CD8-positive, alpha-beta memory T cell (primary cell): ENCODE measurements at regions not wholly inside any gene's neighbourhood (a gene's known extent, or its start where the extent isn't known, plus 50 kb on each side); places are given as distances from the start of the nearest gene placed in this dataset.
"Not testable (repeated sequence)": the region's sequence is repeated elsewhere in the genome, so short reads cannot be mapped to it uniquely, and the experiment has no call there.

Experiments used
- CTCF ChIA-PET: fragments of 350-600 bp; sonication (Branson Sonifier 250); formaldehyde crosslinking; loops from one replicate; lab custom pipeline; 2021; ENCODE audit warnings: antibody characterized with exemption; lab: Charles Lee
- POLR2A ChIA-PET: fragments of 350-600 bp; sonication (Branson Sonifier 250); formaldehyde crosslinking; loops from one replicate; lab custom pipeline; 2021; ENCODE audit warnings: antibody characterized with exemption; lab: Charles Lee
- DNase-seq, 5 donors: peaks; one replicate each; pipeline versions ENCODE4 v3.0.0 to v3.0.0-alpha.2; 2020 to 2022; ENCODE audit warnings: mixed read lengths in 1 of 5
- H3K27ac ChIP-seq: one replicate; pipeline ENCODE4 v1.7.0; 2013; ENCODE audit warnings: low read depth, mild to moderate bottlenecking, low read length, moderate library complexity
- H3K27me3 ChIP-seq: 2 replicates; pipeline ENCODE4 v1.7.0; 2013; ENCODE audit warnings: low read length, mild to moderate bottlenecking; ENCODE audit not compliant: insufficient read depth, poor library complexity, severe bottlenecking
- H3K36me3 ChIP-seq: 2 replicates; pipeline ENCODE4 v1.7.0; 2013; ENCODE audit warnings: mild to moderate bottlenecking, low read length, moderate library complexity; ENCODE audit not compliant: insufficient read depth
- H3K4me1 ChIP-seq: 2 replicates; pipeline ENCODE4 v1.7.0; 2013; ENCODE audit warnings: mild to moderate bottlenecking, low read length, moderate library complexity; ENCODE audit not compliant: insufficient read depth
- H3K4me3 ChIP-seq: 2 replicates; pipeline ENCODE4 v1.7.0; 2013; ENCODE audit warnings: mild to moderate bottlenecking, low read length
- H3K9me3 ChIP-seq: 2 replicates; pipeline ENCODE4 v1.7.0; 2013; ENCODE audit warnings: mild to moderate bottlenecking, low read length
- H3K27ac Mint-ChIP-seq, 8 donors: one replicate each; pipeline ENCODE4 v1.8.0; 2020 to 2021; ENCODE audit warnings: mixed read lengths in 8 of 8, mild to moderate bottlenecking in 6 of 8, inconsistent platforms in 3 of 8, moderate library complexity in 3 of 8
- H3K27me3 Mint-ChIP-seq, 2 donors: one replicate each; pipeline ENCODE4 v1.8.0; 2020 to 2021; ENCODE audit warnings: mixed read lengths in 2 of 2, mild to moderate bottlenecking in 1 of 2, moderate library complexity in 1 of 2
- H3K36me3 Mint-ChIP-seq, 3 donors: one replicate each; pipeline ENCODE4 v1.8.0; 2020 to 2021; ENCODE audit warnings: mixed read lengths in 3 of 3, inconsistent platforms in 1 of 3, mild to moderate bottlenecking in 1 of 3
- H3K4me1 Mint-ChIP-seq, 3 donors: one replicate each; pipeline ENCODE4 v1.8.0; 2020 to 2021; ENCODE audit warnings: mixed read lengths in 3 of 3, inconsistent platforms in 1 of 3, mild to moderate bottlenecking in 1 of 3
- H3K4me3 Mint-ChIP-seq, 7 donors: one replicate each; pipeline ENCODE4 v1.8.0; 2020 to 2021; ENCODE audit warnings: mixed read lengths in 7 of 7, mild to moderate bottlenecking in 6 of 7, moderate library complexity in 4 of 7, inconsistent platforms in 2 of 7
- H3K9me3 Mint-ChIP-seq, 5 donors: one replicate each; pipeline ENCODE4 v1.8.0; 2020 to 2022; ENCODE audit warnings: mixed read lengths in 5 of 5, mild to moderate bottlenecking in 3 of 5, moderate library complexity in 2 of 5, inconsistent platforms in 1 of 5

DNA sequence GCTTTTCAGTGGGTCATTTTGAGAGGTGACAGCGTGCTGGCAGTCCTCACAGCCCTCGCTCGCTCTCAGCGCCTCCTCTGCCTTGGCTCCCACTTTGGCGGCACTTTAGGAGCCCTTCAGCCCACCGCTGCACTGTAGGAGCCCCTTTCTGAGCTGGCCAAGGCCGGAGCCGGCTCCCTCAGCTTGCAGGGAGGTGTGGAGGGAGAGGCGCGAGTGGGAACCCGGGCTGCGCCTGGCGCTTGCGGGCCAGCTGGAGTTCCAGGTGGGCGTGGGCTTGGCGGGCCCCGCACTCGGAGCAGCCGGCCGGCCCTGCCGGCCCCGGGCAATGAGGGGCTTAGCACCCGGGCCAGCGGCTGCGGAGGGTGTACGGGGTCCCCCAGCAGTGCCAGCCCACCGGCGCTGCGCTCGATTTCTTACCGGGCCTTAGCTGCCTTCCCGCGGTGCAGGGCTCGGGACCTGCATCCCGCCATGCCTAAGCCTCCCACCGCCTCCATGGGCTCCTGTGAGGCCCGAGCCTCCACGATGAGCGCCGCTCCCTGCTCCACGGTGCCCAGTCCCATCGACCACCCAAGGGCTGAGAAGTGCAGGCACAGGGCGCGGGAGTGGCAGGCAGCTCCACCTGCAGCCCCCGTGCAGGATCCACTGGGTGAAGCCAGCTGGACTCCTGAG, 289.1 kb upstream of the UBE2E3 start:
- H3K27me3 Mint-ChIP-seq, DNase-seq, H3K9me3 ChIP-seq, H3K4me3 Mint-ChIP-seq, POLR2A ChIA-PET, H3K4me1 ChIP-seq, H3K27ac ChIP-seq, H3K9me3 Mint-ChIP-seq, H3K27me3 ChIP-seq, H3K36me3 ChIP-seq, H3K27ac Mint-ChIP-seq, H3K4me3 ChIP-seq, CTCF ChIA-PET, H3K36me3 Mint-ChIP-seq: not testable (repeated sequence)
- peaks cover 0 to 11% (median 0%) of the 10 kb centered on the region in 3 donors for H3K4me1 Mint-ChIP-seq

DNA sequence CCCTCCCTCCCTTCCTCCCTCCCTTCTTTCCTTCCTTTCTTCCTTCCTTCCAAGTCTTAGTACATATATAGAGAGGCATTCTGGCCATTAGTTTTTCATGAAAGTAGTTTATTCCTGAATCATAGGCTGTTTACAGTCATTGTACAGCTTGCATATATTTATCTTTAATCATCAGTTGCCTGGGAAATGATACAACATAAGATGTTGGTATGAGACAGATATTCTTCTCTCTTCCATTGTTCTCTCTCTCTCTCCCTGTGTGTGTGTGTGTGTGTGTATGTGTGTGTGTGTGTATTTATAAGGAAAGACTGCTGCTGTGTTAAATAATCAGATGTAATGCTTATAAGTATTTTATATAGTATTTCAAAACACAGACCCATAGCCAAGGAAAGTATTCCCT, 289.8 kb upstream of the UBE2E3 start:
- DNase-seq: no peak
- POLR2A ChIA-PET: no interaction called here
- CTCF ChIA-PET: no interaction called here
- H3K4me1 Mint-ChIP-seq: peaks cover 0 to 11% (median 0%) of the 10 kb centered on the region in 3 donors
- Histone ChIP-seq H3K27ac (no peak overlapping the region), H3K9me3 (no peaks in the 10 kb centered on the region), H3K4me1 (no peaks in the 10 kb centered on the region), H3K36me3 (no peaks in the 10 kb centered on the region), H3K27me3 (no peaks in the 10 kb centered on the region), H3K4me3 (no peak overlapping the region)
- H3K36me3 Mint-ChIP-seq: no peaks in the 10 kb centered on the region
- H3K27ac Mint-ChIP-seq: no peak overlapping the region
- no peaks in the 10 kb centered on the region for H3K9me3 Mint-ChIP-seq
- no peak overlapping the region for H3K4me3 Mint-ChIP-seq
- peaks cover 2 to 9% of the 10 kb centered on the region in 2 donors for H3K27me3 Mint-ChIP-seq

DNA sequence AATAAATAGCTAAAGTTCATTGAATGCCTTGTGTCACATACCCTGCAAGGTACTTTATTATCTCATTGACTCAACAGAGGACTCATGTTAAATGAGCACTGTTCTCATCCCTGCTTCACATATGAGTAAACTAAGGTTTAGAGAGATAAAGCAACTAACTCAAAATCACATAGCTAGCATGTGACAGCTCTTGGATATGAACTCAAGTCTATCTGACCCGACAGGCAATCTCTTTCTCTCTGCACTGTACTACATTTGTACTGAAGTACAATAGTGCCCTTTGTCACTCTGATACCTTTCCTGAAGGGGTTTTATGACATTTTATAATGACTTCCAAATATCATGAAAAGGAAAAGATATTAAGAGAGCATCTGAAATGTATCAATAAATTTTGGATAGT, 297.5 kb upstream of the UBE2E3 start:
- no peak for DNase-seq
- no peaks in the 10 kb centered on the region for H3K27me3 ChIP-seq
- no peaks in the 10 kb centered on the region for H3K4me1 ChIP-seq
- no peaks in the 10 kb centered on the region for H3K9me3 ChIP-seq
- Mint-ChIP-seq H3K4me1 (no peaks in the 10 kb centered on the region), H3K4me3 (no peak overlapping the region), H3K9me3 (no peaks in the 10 kb centered on the region), H3K27me3 (peaks cover 8 to 23% of the 10 kb centered on the region in 2 donors), H3K27ac (no peak overlapping the region), H3K36me3 (no peaks in the 10 kb centered on the region)
- no peak overlapping the region for H3K4me3 ChIP-seq
- H3K27ac ChIP-seq: no peak overlapping the region
- POLR2A ChIA-PET: no interaction called here
- CTCF ChIA-PET: no interaction called here
- H3K36me3 ChIP-seq: no peaks in the 10 kb centered on the region

DNA sequence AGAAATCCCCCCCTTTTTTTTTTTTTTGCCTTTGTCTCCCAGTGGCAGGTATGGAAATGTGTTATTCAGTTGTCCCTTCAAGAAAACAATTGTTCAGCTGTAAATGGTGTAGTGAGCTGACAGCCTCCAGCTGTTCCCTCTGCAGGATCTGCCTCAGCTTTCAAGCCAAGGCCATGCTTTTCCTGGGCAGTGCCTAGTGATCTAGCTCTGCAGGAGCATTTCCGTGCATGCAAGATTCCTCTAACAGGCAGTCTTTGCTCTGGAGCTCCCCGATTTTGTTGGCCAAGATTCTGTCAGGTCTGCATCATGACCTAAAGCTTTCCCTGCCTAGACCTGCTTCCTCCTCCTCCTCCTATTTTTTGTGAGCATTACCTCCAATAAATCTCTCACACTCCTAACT, 300.7 kb upstream of the UBE2E3 start:
- no peaks in the 10 kb centered on the region for H3K36me3 ChIP-seq
- Mint-ChIP-seq H3K27me3 (peaks cover 12 to 18% of the 10 kb centered on the region in 2 donors), H3K9me3 (no peaks in the 10 kb centered on the region), H3K4me3 (no peak overlapping the region), H3K36me3 (no peaks in the 10 kb centered on the region), H3K27ac (no peak overlapping the region), H3K4me1 (no peaks in the 10 kb centered on the region)
- H3K4me3 ChIP-seq: no peak overlapping the region
- ChIA-PET CTCF (no interaction called here), POLR2A (no interaction called here)
- no peaks in the 10 kb centered on the region for H3K4me1 ChIP-seq
- no peaks in the 10 kb centered on the region for H3K9me3 ChIP-seq
- H3K27ac ChIP-seq: no peak overlapping the region
- DNase-seq: no peak
- H3K27me3 ChIP-seq: no peaks in the 10 kb centered on the region

DNA sequence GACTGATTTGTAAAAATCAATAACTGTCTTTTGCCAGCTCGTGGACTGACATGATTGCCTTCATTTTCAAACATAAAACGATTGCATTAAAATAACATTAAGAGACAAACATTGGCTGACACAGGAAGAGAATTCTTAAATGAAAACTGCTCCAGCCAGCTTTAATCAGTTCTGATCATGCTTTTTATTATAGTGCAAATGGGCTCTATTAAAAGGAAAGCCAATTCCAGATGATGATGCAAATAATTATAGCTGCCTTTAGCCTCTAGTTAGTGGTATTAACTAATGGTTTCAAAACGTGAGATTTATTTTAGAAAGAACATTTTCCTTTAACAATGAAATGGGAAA, 301.8 kb upstream of the UBE2E3 start:
- H3K4me3 ChIP-seq: no peak overlapping the region
- H3K9me3 ChIP-seq: no peaks in the 10 kb centered on the region
- CTCF ChIA-PET: no interaction called here
- H3K4me1 ChIP-seq: no peaks in the 10 kb centered on the region
- no peak overlapping the region for H3K27ac ChIP-seq
- Mint-ChIP-seq H3K36me3 (no peaks in the 10 kb centered on the region), H3K27ac (no peak overlapping the region), H3K4me1 (no peaks in the 10 kb centered on the region), H3K27me3 (peaks cover 13 to 20% of the 10 kb centered on the region in 2 donors), H3K4me3 (no peak overlapping the region), H3K9me3 (no peaks in the 10 kb centered on the region)
- POLR2A ChIA-PET: no interaction called here
- no peaks in the 10 kb centered on the region for H3K27me3 ChIP-seq
- H3K36me3 ChIP-seq: no peaks in the 10 kb centered on the region
- DNase-seq: no peak

DNA sequence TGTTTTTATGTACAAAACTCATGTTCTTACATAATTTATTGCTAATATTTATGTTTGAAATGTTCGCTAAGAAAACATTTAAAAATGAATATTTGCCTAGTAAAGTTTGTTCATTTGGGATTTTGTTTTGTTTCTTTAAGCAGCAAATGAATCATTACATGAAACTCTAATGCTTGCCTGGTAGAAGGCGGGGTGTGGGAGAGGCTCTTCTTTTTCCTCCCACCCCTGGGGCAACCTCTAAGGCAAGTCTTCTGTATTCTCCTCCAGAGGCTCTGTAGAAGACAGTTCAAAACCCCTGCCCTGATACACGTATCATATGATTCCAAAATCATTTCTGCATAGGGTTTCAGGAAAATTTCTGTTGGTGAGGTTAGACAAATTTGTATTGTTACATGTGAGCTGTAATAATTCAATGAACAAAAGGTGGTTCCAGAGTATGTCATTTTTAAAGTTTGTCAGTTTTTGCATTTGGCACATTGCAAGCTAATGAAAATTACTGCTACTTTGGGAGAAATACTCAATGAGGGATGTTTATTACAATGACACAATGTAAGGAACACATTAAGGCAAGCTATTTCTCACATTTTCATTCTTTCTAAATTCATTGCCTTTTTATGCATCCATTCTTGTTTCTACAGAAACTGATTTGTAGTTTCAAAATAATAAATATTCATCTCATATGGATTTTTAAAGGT, 302.3 kb upstream of the UBE2E3 start:
- Mint-ChIP-seq H3K4me1 (no peaks in the 10 kb centered on the region), H3K9me3 (no peaks in the 10 kb centered on the region), H3K27ac (no peak overlapping the region), H3K27me3 (peaks cover 13 to 19% of the 10 kb centered on the region in 2 donors), H3K36me3 (no peaks in the 10 kb centered on the region), H3K4me3 (no peak overlapping the region)
- DNase-seq: no peak
- ChIA-PET CTCF (no interaction called here), POLR2A (no interaction called here)
- no peaks in the 10 kb centered on the region for H3K36me3 ChIP-seq
- H3K4me1 ChIP-seq: no peaks in the 10 kb centered on the region
- no peak overlapping the region for H3K4me3 ChIP-seq
- H3K27ac ChIP-seq: no peak overlapping the region
- H3K27me3 ChIP-seq: no peaks in the 10 kb centered on the region
- H3K9me3 ChIP-seq: no peaks in the 10 kb centered on the region

DNA sequence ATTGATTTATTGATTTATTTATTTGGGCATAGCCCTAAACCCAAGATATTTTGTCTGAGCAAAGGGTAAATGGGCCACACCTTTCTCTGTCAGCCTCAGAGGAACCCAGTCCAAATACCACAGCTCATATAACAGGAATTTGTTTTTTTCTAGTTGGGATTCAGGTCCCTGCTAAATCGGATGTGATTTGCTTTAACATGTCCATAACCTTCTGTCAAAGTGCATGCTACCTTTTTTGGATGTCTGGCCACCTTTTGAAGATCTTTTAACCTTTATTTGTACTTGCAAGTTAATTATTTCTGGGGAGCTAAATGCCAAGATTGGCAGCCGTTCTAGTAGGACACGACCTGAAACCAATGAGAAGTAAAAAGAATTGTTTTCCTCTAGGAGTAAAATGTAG, 303.2 kb upstream of the UBE2E3 start:
- CTCF ChIA-PET: interaction anchor here (1.3 kb wide), 1 partner anchor 303 kb away, joined by 3 read pairs; the partner anchor contains the start of gene UBE2E3
- no peaks in the 10 kb centered on the region for H3K27me3 ChIP-seq
- H3K9me3 ChIP-seq: no peaks in the 10 kb centered on the region
- H3K4me1 ChIP-seq: no peaks in the 10 kb centered on the region
- no peak overlapping the region for H3K4me3 Mint-ChIP-seq
- no peak for DNase-seq
- H3K27ac ChIP-seq: no peak overlapping the region
- POLR2A ChIA-PET: no interaction called here
- H3K27ac Mint-ChIP-seq: no peak overlapping the region
- no peaks in the 10 kb centered on the region for H3K4me1 Mint-ChIP-seq
- no peak overlapping the region for H3K4me3 ChIP-seq
- no peaks in the 10 kb centered on the region for H3K36me3 ChIP-seq
- no peaks in the 10 kb centered on the region for H3K36me3 Mint-ChIP-seq
- no peaks in the 10 kb centered on the region for H3K9me3 Mint-ChIP-seq
- peaks cover 10 to 13% of the 10 kb centered on the region in 2 donors for H3K27me3 Mint-ChIP-seq

DNA sequence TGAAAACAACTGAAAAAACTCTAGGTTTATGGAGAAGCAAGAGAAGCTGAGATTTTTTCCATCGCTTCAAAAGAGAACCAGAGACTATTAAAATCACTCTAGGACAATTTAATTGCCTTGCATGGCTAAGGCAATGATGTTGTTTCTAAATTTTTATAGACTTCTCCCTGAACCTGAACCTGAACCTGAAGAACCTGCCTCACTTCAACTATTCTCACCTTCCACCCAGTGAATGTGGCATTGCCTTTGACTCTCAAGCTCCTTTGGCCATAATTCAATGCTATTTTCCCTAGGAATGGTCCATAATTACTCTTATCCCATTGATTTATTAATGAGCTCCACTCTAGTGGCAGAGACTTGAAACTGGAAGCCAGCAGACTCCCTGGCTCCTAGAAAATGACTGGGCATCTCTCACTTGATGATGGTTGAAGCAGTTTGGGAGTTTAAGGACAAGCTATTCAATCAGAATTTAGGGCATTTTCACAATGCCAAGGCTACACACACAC, 303.8 kb upstream of the UBE2E3 start:
- no peak for DNase-seq
- Mint-ChIP-seq H3K27me3 (peaks cover 10 to 14% of the 10 kb centered on the region in 2 donors), H3K36me3 (no peaks in the 10 kb centered on the region), H3K27ac (no peak overlapping the region), H3K9me3 (no peaks in the 10 kb centered on the region), H3K4me3 (no peak overlapping the region), H3K4me1 (no peaks in the 10 kb centered on the region)
- Histone ChIP-seq H3K27me3 (no peaks in the 10 kb centered on the region), H3K4me3 (no peak overlapping the region), H3K36me3 (no peaks in the 10 kb centered on the region), H3K27ac (no peak overlapping the region), H3K9me3 (no peaks in the 10 kb centered on the region), H3K4me1 (no peaks in the 10 kb centered on the region)
- POLR2A ChIA-PET: no interaction called here
- CTCF ChIA-PET: interaction anchor here (1.3 kb wide), 1 partner anchor 304 kb away, joined by 3 read pairs; the partner anchor contains the start of gene UBE2E3
